ENCODE measurements at regions not wholly inside any gene's neighbourhood (a gene's known extent, or its start where the extent isn't known, plus 50 kb on each side); places are given as distances from the start of the nearest gene placed in this dataset.

GRCh38 chr15:95733931-95734330, 596.6 kb upstream of the NR2F2 start:
- Histone ChIP-seq H3K9me3 (no peaks in the 10 kb centered on the region), H3K27me3 (no peaks in the 10 kb centered on the region), H3K27ac (no peak overlapping the region), H3K4me1 (no peaks in the 10 kb centered on the region), H3K4me3 (no peak overlapping the region), H3K36me3 (no peaks in the 10 kb centered on the region)
- intact Hi-C loops (cut with DNase I; ENCODE audit: low total_unique reads), result no loop called here
- no peak for DNase-seq
- TF ChIP-seq, protein P1, sequence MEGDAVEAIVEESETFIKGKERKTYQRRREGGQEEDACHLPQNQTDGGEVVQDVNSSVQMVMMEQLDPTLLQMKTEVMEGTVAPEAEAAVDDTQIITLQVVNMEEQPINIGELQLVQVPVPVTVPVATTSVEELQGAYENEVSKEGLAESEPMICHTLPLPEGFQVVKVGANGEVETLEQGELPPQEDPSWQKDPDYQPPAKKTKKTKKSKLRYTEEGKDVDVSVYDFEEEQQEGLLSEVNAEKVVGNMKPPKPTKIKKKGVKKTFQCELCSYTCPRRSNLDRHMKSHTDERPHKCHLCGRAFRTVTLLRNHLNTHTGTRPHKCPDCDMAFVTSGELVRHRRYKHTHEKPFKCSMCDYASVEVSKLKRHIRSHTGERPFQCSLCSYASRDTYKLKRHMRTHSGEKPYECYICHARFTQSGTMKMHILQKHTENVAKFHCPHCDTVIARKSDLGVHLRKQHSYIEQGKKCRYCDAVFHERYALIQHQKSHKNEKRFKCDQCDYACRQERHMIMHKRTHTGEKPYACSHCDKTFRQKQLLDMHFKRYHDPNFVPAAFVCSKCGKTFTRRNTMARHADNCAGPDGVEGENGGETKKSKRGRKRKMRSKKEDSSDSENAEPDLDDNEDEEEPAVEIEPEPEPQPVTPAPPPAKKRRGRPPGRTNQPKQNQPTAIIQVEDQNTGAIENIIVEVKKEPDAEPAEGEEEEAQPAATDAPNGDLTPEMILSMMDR (IDR thresholded peaks at IDR 0.05), result no peak
- TF ChIP-seq POLR2A (IDR thresholded peaks at IDR 0.05), result no peak

DNA sequence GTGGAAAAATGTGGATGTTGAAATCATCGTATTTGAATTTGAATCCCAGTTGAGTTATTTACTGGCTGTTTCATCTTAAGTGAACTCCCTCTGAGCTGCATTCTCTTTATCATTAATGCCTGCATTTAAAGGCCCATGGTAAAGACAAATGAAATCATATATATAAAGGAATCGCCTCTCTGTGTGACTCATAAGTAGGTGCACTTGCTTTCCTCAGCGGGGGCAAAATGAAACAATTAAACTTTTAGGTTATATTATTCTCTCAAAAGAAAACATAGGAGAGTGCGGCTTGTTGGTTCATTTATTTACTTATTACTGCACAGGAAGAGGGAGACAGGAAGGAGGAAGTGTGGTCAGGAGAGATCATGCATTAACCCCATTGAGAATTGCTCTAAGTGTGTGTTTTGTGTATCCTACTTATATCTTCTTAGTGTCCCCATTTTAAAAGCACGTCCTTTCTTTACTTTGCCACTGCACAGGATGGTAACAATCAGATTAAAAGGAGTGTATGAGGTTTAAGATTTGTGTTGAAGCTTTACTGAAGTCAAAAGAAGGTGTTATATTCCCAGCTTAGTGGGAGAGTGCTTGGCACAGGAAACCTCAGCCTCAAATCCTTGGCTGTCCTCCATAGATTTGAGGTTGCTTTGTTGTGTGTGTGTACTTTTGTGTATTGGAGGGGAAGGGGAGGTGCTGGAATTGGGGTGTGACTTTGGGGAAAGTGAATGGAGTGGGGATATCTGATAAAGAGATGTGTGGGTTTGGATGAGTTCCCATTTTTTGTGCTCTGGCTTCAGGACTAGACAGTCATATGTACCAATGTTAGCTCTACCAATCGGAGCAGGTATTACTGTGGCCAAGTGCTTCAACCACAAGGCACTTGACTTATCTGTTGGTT, 595.8 kb upstream of the NR2F2 start:
- Histone ChIP-seq H3K36me3 (no peaks in the 10 kb centered on the region), H3K9me3 (no peaks in the 10 kb centered on the region), H3K27ac (no peak overlapping the region), H3K4me3 (no peak overlapping the region), H3K4me1 (no peaks in the 10 kb centered on the region), H3K27me3 (no peaks in the 10 kb centered on the region)
- intact Hi-C loops (cut with DNase I; ENCODE audit: low total_unique reads), result no loop called here
- DNase-seq, result no peak
- TF ChIP-seq, protein P1 (IDR thresholded peaks at IDR 0.05), result no peak
- no peak for TF ChIP-seq POLR2A (IDR thresholded peaks at IDR 0.05)

GRCh38 chr15:95737060-95737459, 593.4 kb upstream of the NR2F2 start:
- Histone ChIP-seq H3K27ac (no peak overlapping the region), H3K36me3 (no peaks in the 10 kb centered on the region), H3K27me3 (no peaks in the 10 kb centered on the region), H3K9me3 (no peaks in the 10 kb centered on the region), H3K4me1 (no peaks in the 10 kb centered on the region), H3K4me3 (no peak overlapping the region)
- TF ChIP-seq, protein P1 (IDR thresholded peaks at IDR 0.05), result no peak
- no peak for TF ChIP-seq POLR2A (IDR thresholded peaks at IDR 0.05)
- intact Hi-C loops (cut with DNase I; ENCODE audit: low total_unique reads), result no loop called here
- DNase-seq, result no peak

- no peaks in the 10 kb centered on the region for H3K9me3 ChIP-seq
- TF ChIP-seq, protein P1 (IDR thresholded peaks at IDR 0.05), result no peak
- TF ChIP-seq POLR2A (IDR thresholded peaks at IDR 0.05), result no peak
- H3K36me3 ChIP-seq, result no peaks in the 10 kb centered on the region
- no peak for DNase-seq
- H3K4me3 ChIP-seq, result no peak overlapping the region
- no peaks in the 10 kb centered on the region for H3K27me3 ChIP-seq
- no peak overlapping the region for H3K27ac ChIP-seq
- no peaks in the 10 kb centered on the region for H3K4me1 ChIP-seq
- intact Hi-C loops (cut with DNase I; ENCODE audit: low total_unique reads), result no loop called here
Observed at GRCh38 chr15:95739131-95739530, 591.4 kb upstream of the NR2F2 start.

DNA sequence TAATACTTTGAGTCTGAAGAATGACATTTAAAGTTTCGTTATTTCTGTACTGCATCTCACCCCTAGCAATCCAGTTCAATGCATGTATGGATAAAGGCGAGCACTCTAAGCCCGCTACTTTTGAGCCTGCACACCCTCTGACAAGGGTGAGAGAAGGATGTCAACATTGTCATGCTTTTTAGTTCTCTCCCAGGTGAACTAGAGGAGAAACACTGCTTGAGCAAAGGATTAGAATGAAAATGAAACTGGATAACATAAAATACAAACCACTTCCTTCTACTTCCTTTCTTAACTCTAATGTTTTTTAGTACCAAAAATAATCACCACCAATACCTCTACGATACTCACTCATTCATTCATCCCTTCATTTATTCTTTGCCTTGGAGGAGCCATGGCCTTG, 588.7 kb upstream of the NR2F2 start:
- H3K36me3 ChIP-seq, result no peaks in the 10 kb centered on the region
- intact Hi-C loops (cut with DNase I; ENCODE audit: low total_unique reads), result no loop called here
- H3K4me1 ChIP-seq, result no peaks in the 10 kb centered on the region
- TF ChIP-seq POLR2A (IDR thresholded peaks at IDR 0.05), result no peak
- TF ChIP-seq, protein P1 (IDR thresholded peaks at IDR 0.05), result no peak
- DNase-seq, result no peak
- H3K27me3 ChIP-seq, result no peaks in the 10 kb centered on the region
- H3K27ac ChIP-seq, result no peak overlapping the region
- H3K4me3 ChIP-seq, result no peak overlapping the region
- H3K9me3 ChIP-seq, result no peaks in the 10 kb centered on the region

Data from uterus (tissue), 3 donors.